ENCODE measurements at regions not wholly inside any gene's neighbourhood (a gene's known extent, or its start where the extent isn't known, plus 50 kb on each side); places are given as distances from the start of the nearest gene placed in this dataset.

GRCh38 chr16:24646646-24646995, 82.8 kb upstream of the TNRC6A start:
- no peak for TF ChIP-seq HNRNPH1 (optimal IDR thresholded peaks at IDR 0.05; ENCODE audit: low read depth, low read length)
- no peak for TF ChIP-seq SIN3A (IDR thresholded peaks at IDR 0.05; ENCODE audit: borderline replicate concordance in 2 of 2, control insufficient read depth in 1 of 2, low read depth in 2 of 2, low read length in 2 of 2)
- no peak for TF ChIP-seq ATF6 (CRISPR knock-in tag; IDR thresholded peaks at IDR 0.05)
- no peak for TF ChIP-seq POLR2AphosphoS5 (IDR thresholded peaks at IDR 0.05; ENCODE audit: control insufficient read depth, insufficient read depth, low read depth, low read length)
- TF ChIP-seq SMARCA4 (IDR thresholded peaks at IDR 0.05), result no peak
- no peak for TF ChIP-seq ZNF347 (CRISPR knock-in tag; IDR thresholded peaks at IDR 0.05; ENCODE audit: low read depth)
- TF ChIP-seq EGR1 (conservative IDR thresholded peaks at IDR 0.05), result no peak
